Transverse colon (tissue), 4 donors: ENCODE measurements at regions not wholly inside any gene's neighbourhood (a gene's known extent, or its start where the extent isn't known, plus 50 kb on each side); places are given as distances from the start of the nearest gene placed in this dataset.

Experiments used
- DNase-seq: peaks from one replicate; pipeline ENCODE4 v3.0.0-alpha.2; 2019
- H3K27ac ChIP-seq, 4 donors: fragments of 200-600 bp; sonication (generic); 2 replicates each; pipeline ENCODE4 v1.5.1; 2016 to 2018; ENCODE audit warnings: inconsistent platforms in 4 of 4
- H3K27me3 ChIP-seq: fragments of 200-600 bp; sonication (generic); 2 replicates; pipeline ENCODE4 v1.5.1; 2017; ENCODE audit warnings: inconsistent platforms
- H3K36me3 ChIP-seq, 4 donors: fragments of 200-600 bp; sonication (generic); 2 replicates each; pipeline ENCODE4 v1.5.1; 2017 to 2019; ENCODE audit warnings: inconsistent platforms in 4 of 4
- H3K4me1 ChIP-seq, 4 donors: fragments of 200-600 bp; sonication (generic); 2 replicates each; pipeline ENCODE4 v1.5.1; 2017 to 2020; ENCODE audit warnings: inconsistent platforms in 4 of 4
- H3K4me3 ChIP-seq, 4 donors: fragments of 200-600 bp; sonication (generic); 1 replicate in 1 of 4; 2 replicates in 3 of 4; pipeline versions ENCODE4 v1.5.1 to v1.6.1; 2017 to 2019; ENCODE audit warnings: inconsistent platforms in 4 of 4
- H3K9me3 ChIP-seq, 2 donors: fragments of 200-600 bp; sonication (generic); 2 replicates each; pipeline ENCODE4 v1.5.1; 2017 to 2019; ENCODE audit warnings: inconsistent platforms in 2 of 2
- CTCF ChIP-seq, 5 experiments: fragments of 200-600 bp in 3 of 5; fragments of 450-650 bp in 2 of 5; sonication (generic) in 3 of 5; IDR thresholded peaks; 1 replicate in 2 of 5; 2 replicates in 3 of 5; pipeline ENCODE4 v1.5.1; 2016 to 2017; ENCODE audit warnings: antibody characterized with exemption in 5 of 5, inconsistent platforms in 3 of 5, mild to moderate bottlenecking in 2 of 5, moderate library complexity in 1 of 5
- EP300 ChIP-seq: sonication (generic); formaldehyde crosslinking; IDR thresholded peaks from one replicate; pipeline ENCODE4 v1.6.1; 2017; ENCODE audit warnings: antibody characterized with exemption, low read depth
- POLR2A ChIP-seq: fragments of 450-650 bp; IDR thresholded peaks from one replicate; pipeline ENCODE4 v1.6.1; 2016; ENCODE audit warnings: antibody characterized with exemption, mild to moderate bottlenecking, moderate library complexity
- POLR2AphosphoS5 ChIP-seq, 3 donors: sonication (generic); formaldehyde crosslinking; IDR thresholded peaks; one replicate each; pipeline ENCODE4 v1.6.1; 2016; ENCODE audit warnings: antibody characterized with exemption in 3 of 3
- WGBS, 2 donors: methylation state at CpG; one replicate each; pipeline ENCODE4 v1.1.5; 2018; ENCODE audit warnings: low coverage in 1 of 2; 5-methylcytosine and 5-hydroxymethylcytosine counted together
- in situ Hi-C, 4 donors: fragments of 200-750 bp; cut with MboI; loops; one replicate each; pipeline versions ENCODE4 v1.15.0 to v1.15.1; 2017; ENCODE audit warnings: low sequenced_read_pairs in 3 of 4, low pct_ligation_motif_present in 1 of 4, low pct_unique_long_range_greater_than_20kb in 1 of 4
- intact Hi-C: fragments of 100-400 bp; cut with DNase I; formaldehyde crosslinking; loops from one replicate; pipeline ENCODE4 v1.15.1; 2023; ENCODE audit warnings: low total_unique reads

DNA sequence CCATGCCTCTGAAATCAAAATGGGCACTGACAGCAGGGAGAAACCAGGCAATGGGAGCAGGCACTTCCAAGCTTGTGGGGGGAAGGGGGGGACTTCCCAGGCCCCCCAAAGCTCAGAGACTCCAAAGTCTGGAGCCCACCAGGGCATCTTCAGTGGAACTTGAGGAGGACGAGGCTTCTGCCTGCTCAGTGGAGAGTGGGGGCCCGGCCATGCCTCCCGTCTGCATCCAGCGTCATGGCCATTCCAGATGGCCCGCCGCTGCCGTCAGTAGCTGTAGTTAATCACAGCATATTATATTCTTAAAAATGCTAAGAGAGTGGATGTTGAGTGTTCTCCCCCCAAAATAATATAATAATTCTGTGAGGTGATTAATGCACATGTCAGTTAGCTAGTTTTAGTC, 315.2 kb downstream of the KCNJ2 start:
- in situ Hi-C loops, result no loop called here

DNA sequence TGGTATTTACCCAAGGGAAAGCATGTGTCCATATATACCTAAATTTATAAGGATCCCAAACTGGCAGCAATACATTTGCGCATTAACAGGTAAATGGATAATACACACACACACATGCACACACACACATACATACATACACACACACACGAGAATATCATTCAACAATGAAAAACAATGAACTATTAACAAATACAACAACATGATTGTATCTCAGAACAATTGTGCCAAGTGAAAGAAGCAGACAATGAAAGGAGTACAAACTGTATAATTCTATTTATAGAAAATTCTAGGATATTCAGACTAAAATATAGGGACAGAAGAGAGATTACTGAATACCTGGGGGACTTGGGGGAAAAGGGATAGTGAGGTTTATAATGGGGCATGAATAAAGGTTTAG, 323.0 kb downstream of the KCNJ2 start:
- Histone ChIP-seq H3K4me3 (no peak overlapping the region), H3K4me1 (no peaks in the 10 kb centered on the region), H3K27me3 (no peaks in the 10 kb centered on the region), H3K27ac (no peak overlapping the region), H3K36me3 (no peaks in the 10 kb centered on the region), H3K9me3 (no peaks in the 10 kb centered on the region)
- intact Hi-C loops (no loop called here), in situ Hi-C loops (no loop called here)
- DNase-seq, result no peak
- TF ChIP-seq CTCF (IDR thresholded peaks at IDR 0.05), result no peak
- no peak for TF ChIP-seq POLR2A
- no peak for TF ChIP-seq EP300
- no peak for TF ChIP-seq POLR2AphosphoS5 (IDR thresholded peaks at IDR 0.05)
- WGBS, 2 donors, result 30 to 54% methylated on average over 2 of the region's 2 CpGs

More for the DNA sequence above, 315.2 kb downstream of the KCNJ2 start:
- Histone ChIP-seq H3K36me3 (no peaks in the 10 kb centered on the region), H3K27ac (no peak overlapping the region), H3K9me3 (peaks cover 0 to 3% of the 10 kb centered on the region in 2 donors), H3K27me3 (no peaks in the 10 kb centered on the region), H3K4me1 (no peaks in the 10 kb centered on the region), H3K4me3 (no peak overlapping the region)
- TF ChIP-seq POLR2AphosphoS5 (IDR thresholded peaks at IDR 0.05) (no peak), EP300 (no peak), CTCF (IDR thresholded peaks at IDR 0.05) (no peak), POLR2A (no peak)
- no peak for DNase-seq
- intact Hi-C loops, result no loop called here
- WGBS, 2 donors, result 83% methylated on average over 7 of the region's 7 CpGs; no CpG with 5 or more reads in 1 of the 2 donors

DNA sequence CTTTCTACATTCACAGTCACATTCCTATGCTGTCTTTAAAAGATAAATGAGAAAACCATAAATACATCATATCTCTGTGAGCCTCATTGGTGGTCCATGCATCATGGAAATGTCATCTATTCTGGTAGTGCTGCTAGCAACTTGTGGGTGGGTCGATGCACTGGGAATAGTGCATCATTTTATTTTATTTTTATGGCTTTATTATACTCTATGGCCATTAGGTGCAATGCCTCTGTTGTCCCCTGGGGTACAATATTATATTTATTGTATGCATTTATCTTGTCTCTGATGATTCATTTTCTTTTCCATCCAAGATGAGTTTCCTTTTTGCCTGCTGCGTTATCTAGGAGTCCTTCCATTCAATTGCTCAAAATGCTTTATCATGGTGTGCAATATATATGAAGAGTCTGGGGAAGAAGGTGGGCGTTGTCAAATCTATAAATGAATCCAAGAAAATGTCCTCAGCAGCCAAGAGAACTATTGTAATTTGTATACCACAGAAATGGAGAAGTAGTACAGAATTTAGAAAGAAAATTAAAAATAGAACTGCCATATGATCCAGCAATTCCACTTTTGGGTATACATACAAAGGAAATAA, 324.0 kb downstream of the KCNJ2 start:
- WGBS, 2 donors, result 49 to 67% methylated on average over 2 to 3 of the region's 3 CpGs
- Histone ChIP-seq H3K27ac (no peak overlapping the region), H3K4me1 (no peaks in the 10 kb centered on the region), H3K36me3 (no peaks in the 10 kb centered on the region), H3K4me3 (no peak overlapping the region), H3K27me3 (no peaks in the 10 kb centered on the region), H3K9me3 (no peaks in the 10 kb centered on the region)
- in situ Hi-C loops, result no loop called here
- no peak for TF ChIP-seq CTCF (IDR thresholded peaks at IDR 0.05)
- TF ChIP-seq POLR2A, result no peak
- no peak for TF ChIP-seq POLR2AphosphoS5 (IDR thresholded peaks at IDR 0.05)
- no peak for TF ChIP-seq EP300
- no peak for DNase-seq
- intact Hi-C loops, result no loop called here

GRCh38 chr17:70498631-70499030, 329.3 kb downstream of the KCNJ2 start:
- in situ Hi-C loops (no loop called here), intact Hi-C loops (no loop called here)
- Histone ChIP-seq H3K4me3 (no peak overlapping the region), H3K4me1 (peaks cover 0 to 3% (median 0%) of the 10 kb centered on the region in 4 donors), H3K36me3 (no peaks in the 10 kb centered on the region), H3K27me3 (no peaks in the 10 kb centered on the region), H3K27ac (no peak overlapping the region), H3K9me3 (no peaks in the 10 kb centered on the region)
- no peak for DNase-seq
- TF ChIP-seq EP300 (no peak), CTCF (IDR thresholded peaks at IDR 0.05) (no peak), POLR2AphosphoS5 (IDR thresholded peaks at IDR 0.05) (no peak)
- WGBS, 2 donors, result 65 to 74% methylated on average over 2 of the region's 2 CpGs
